Astrocyte (in vitro differentiated cells and primary cell): ENCODE measurements at regions not wholly inside any gene's neighbourhood (a gene's known extent, or its start where the extent isn't known, plus 50 kb on each side); places are given as distances from the start of the nearest gene placed in this dataset.

Experiments
- DNase-seq: peaks from one replicate; pipeline ENCODE4 v3.0.0-alpha.2; 2010; ENCODE audit warnings: low read depth
- FAIRE-seq: peaks from 2 replicates; lab custom pipeline; 2011; peaks lifted over from hg19 to GRCh38; lab: Jason Lieb, UNC
- H2AFZ ChIP-seq: 2 replicates; pipeline ENCODE4 v1.6.0; 2012; ENCODE audit warnings: low read depth, low read length, inconsistent platforms
- H3K27ac ChIP-seq: 2 replicates; pipeline ENCODE4 v1.5.1; 2011; ENCODE audit warnings: low read depth, low read length, inconsistent platforms
- H3K27me3 ChIP-seq: 2 replicates; pipeline ENCODE4 v1.6.0; 2011; ENCODE audit warnings: low read length, inconsistent platforms; ENCODE audit not compliant: insufficient read depth
- H3K36me3 ChIP-seq: 2 replicates; pipeline ENCODE4 v1.5.1; 2011; ENCODE audit warnings: low read length, inconsistent platforms; ENCODE audit not compliant: insufficient read depth
- H3K4me1 ChIP-seq: 2 replicates; pipeline ENCODE4 v1.5.1; 2011; ENCODE audit warnings: low read length, inconsistent platforms; ENCODE audit not compliant: insufficient read depth
- H3K4me2 ChIP-seq: 2 replicates; pipeline ENCODE4 v1.6.0; 2012; ENCODE audit warnings: low read length, inconsistent platforms
- H3K4me3 ChIP-seq: 2 replicates; pipeline ENCODE4 v1.5.1; 2011; ENCODE audit warnings: low read depth, mild to moderate bottlenecking, low read length, inconsistent platforms; ENCODE audit not compliant: insufficient read depth
- H3K79me2 ChIP-seq: 2 replicates; pipeline ENCODE4 v1.6.0; 2012; ENCODE audit warnings: mild to moderate bottlenecking, low read length, inconsistent platforms; ENCODE audit not compliant: insufficient read depth
- H3K9ac ChIP-seq: 2 replicates; pipeline ENCODE4 v1.6.0; 2012; ENCODE audit warnings: mild to moderate bottlenecking, low read length, inconsistent platforms
- H3K9me3 ChIP-seq: 2 replicates; pipeline ENCODE4 v1.5.1; 2012; ENCODE audit warnings: low read depth, mild to moderate bottlenecking, low read length, inconsistent platforms; ENCODE audit not compliant: insufficient read depth
- H4K20me1 ChIP-seq: 2 replicates; pipeline ENCODE4 v1.6.0; 2012; ENCODE audit warnings: low read length, inconsistent platforms; ENCODE audit not compliant: insufficient read depth
- H3K27ac Mint-ChIP-seq: one replicate; pipeline ENCODE4 v1.8.0; 2021; ENCODE audit warnings: mild to moderate bottlenecking, mixed read lengths; ENCODE audit not compliant: unreplicated experiment
- H3K27me3 Mint-ChIP-seq: one replicate; pipeline ENCODE4 v1.8.0; 2021; ENCODE audit warnings: low read depth, mixed read lengths; ENCODE audit not compliant: unreplicated experiment
- H3K36me3 Mint-ChIP-seq: one replicate; pipeline ENCODE4 v1.8.0; 2021; ENCODE audit warnings: low read depth, mixed read lengths; ENCODE audit not compliant: unreplicated experiment
- H3K4me1 Mint-ChIP-seq: one replicate; pipeline ENCODE4 v1.8.0; 2021; ENCODE audit warnings: low read depth, mixed read lengths; ENCODE audit not compliant: unreplicated experiment
- H3K4me3 Mint-ChIP-seq: one replicate; pipeline ENCODE4 v1.8.0; 2021; ENCODE audit warnings: mild to moderate bottlenecking, moderate library complexity, mixed read lengths; ENCODE audit not compliant: unreplicated experiment
- H3K9me3 Mint-ChIP-seq: one replicate; pipeline ENCODE4 v1.8.0; 2021; ENCODE audit warnings: mild to moderate bottlenecking, mixed read lengths; ENCODE audit not compliant: unreplicated experiment
- CTCF ChIP-seq: IDR thresholded peaks from 2 replicates; pipeline ENCODE4 v1.5.1; 2011; ENCODE audit warnings: low read depth, mild to moderate bottlenecking, inconsistent platforms, low read length, moderate library complexity; ENCODE audit not compliant: insufficient read depth
- EZH2 ChIP-seq: IDR thresholded peaks from 2 replicates; pipeline ENCODE4 v1.6.1; 2012; ENCODE audit warnings: mild to moderate bottlenecking, low read length, inconsistent platforms; ENCODE audit not compliant: insufficient read depth

GRCh38 chr1:185491604-185492003, 174.6 kb upstream of the IVNS1ABP start:
- H4K20me1 ChIP-seq, result no peaks in the 10 kb centered on the region
- H3K79me2 ChIP-seq, result no peaks in the 10 kb centered on the region
- H3K9ac ChIP-seq, result no peak overlapping the region
- H3K36me3 ChIP-seq, result no peaks in the 10 kb centered on the region
- Mint-ChIP-seq H3K36me3 (no peaks in the 10 kb centered on the region), H3K27ac (no peak overlapping the region), H3K4me3 (no peak overlapping the region), H3K27me3 (no peaks in the 10 kb centered on the region), H3K9me3 (no peaks in the 10 kb centered on the region), H3K4me1 (peaks cover 15% of the 10 kb centered on the region)
- TF ChIP-seq EZH2 (no peak), CTCF (no peak)
- no peaks in the 10 kb centered on the region for H3K27me3 ChIP-seq
- DNase-seq, result no peak
- no peak overlapping the region for H2AFZ ChIP-seq
- no peaks in the 10 kb centered on the region for H3K4me1 ChIP-seq
- no peaks in the 10 kb centered on the region for H3K9me3 ChIP-seq
- FAIRE-seq, result no peak
- H3K4me3 ChIP-seq, result no peak overlapping the region
- no peak overlapping the region for H3K4me2 ChIP-seq
- H3K27ac ChIP-seq, result no peak overlapping the region

GRCh38 chr1:185490924-185491323, 173.9 kb upstream of the IVNS1ABP start:
- no peak overlapping the region for H3K27ac Mint-ChIP-seq
- Histone ChIP-seq H4K20me1 (no peaks in the 10 kb centered on the region), H3K9me3 (no peaks in the 10 kb centered on the region), H3K9ac (no peak overlapping the region), H3K79me2 (no peaks in the 10 kb centered on the region), H3K27ac (no peak overlapping the region), H3K4me3 (no peak overlapping the region), H3K36me3 (no peaks in the 10 kb centered on the region), H3K27me3 (no peaks in the 10 kb centered on the region), H2AFZ (no peak overlapping the region), H3K4me1 (no peaks in the 10 kb centered on the region), H3K4me2 (no peak overlapping the region)
- peaks cover 18% of the 10 kb centered on the region for H3K4me1 Mint-ChIP-seq
- no peak for DNase-seq
- no peak overlapping the region for H3K4me3 Mint-ChIP-seq
- no peaks in the 10 kb centered on the region for H3K36me3 Mint-ChIP-seq
- TF ChIP-seq CTCF, result no peak
- no peak for TF ChIP-seq EZH2
- H3K27me3 Mint-ChIP-seq, result no peaks in the 10 kb centered on the region
- no peaks in the 10 kb centered on the region for H3K9me3 Mint-ChIP-seq
- FAIRE-seq, result no peak

- no peak overlapping the region for H3K27ac ChIP-seq
- Mint-ChIP-seq H3K27me3 (no peaks in the 10 kb centered on the region), H3K27ac (no peak overlapping the region), H3K36me3 (no peaks in the 10 kb centered on the region), H3K9me3 (no peaks in the 10 kb centered on the region), H3K4me1 (peaks cover 22% of the 10 kb centered on the region), H3K4me3 (no peak overlapping the region)
- H3K4me3 ChIP-seq, result no peak overlapping the region
- H3K4me2 ChIP-seq, result no peak overlapping the region
- no peak for FAIRE-seq
- DNase-seq, result no peak
- no peaks in the 10 kb centered on the region for H4K20me1 ChIP-seq
- H3K9ac ChIP-seq, result no peak overlapping the region
- no peaks in the 10 kb centered on the region for H3K79me2 ChIP-seq
- no peaks in the 10 kb centered on the region for H3K9me3 ChIP-seq
- no peaks in the 10 kb centered on the region for H3K4me1 ChIP-seq
- no peaks in the 10 kb centered on the region for H3K36me3 ChIP-seq
- H2AFZ ChIP-seq, result no peak overlapping the region
- no peak for TF ChIP-seq CTCF
- no peak for TF ChIP-seq EZH2
- H3K27me3 ChIP-seq, result no peaks in the 10 kb centered on the region
These were observed 172.4 kb upstream of the IVNS1ABP start for GRCh38 chr1:185489406-185489805.
